ENCODE measurements at regions not wholly inside any gene's neighbourhood (a gene's known extent, or its start where the extent isn't known, plus 50 kb on each side); places are given as distances from the start of the nearest gene placed in this dataset.

GRCh38 chr9:108376140-108376539 lies 479.6 kb downstream of the ACTL7B start:
- Histone ChIP-seq H3K36me3 (no peaks in the 10 kb centered on the region), H3K4me1 (no peaks in the 10 kb centered on the region), H3K4me3 (no peak overlapping the region), H3K27ac (no peak overlapping the region), H3K9me3 (peaks cover 0 to 15% (median 4%) of the 10 kb centered on the region in 4 donors), H3K27me3 (no peaks in the 10 kb centered on the region)
- no peak for DNase-seq
- TF ChIP-seq EP300 (IDR thresholded peaks at IDR 0.05) (no peak), POLR2AphosphoS5 (IDR thresholded peaks at IDR 0.05) (no peak), POLR2A (IDR thresholded peaks at IDR 0.05) (no peak), CTCF (IDR thresholded peaks at IDR 0.05) (no peak)
- intact Hi-C loops (cut with DNase I; ENCODE audit: low total_unique reads), result no loop called here

DNA sequence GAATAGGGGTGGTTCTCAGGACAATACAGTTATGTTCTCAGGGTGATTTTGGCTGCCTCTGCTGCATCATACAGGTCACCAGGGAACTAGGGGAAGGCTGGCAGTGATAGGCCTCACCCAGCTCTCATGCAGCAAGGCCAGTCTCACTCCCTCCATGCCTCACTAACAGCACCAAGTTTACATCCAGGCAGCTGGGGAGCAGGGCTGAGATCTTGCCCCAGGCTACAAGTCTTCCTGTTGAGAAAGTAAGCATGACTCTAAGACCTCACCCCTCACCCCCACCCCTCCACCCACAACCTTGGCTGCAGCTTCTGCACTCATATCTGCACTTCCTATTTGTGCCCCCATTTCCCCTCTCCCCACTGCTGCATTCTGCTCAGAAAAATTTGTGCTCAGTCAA lies 481.2 kb downstream of the ACTL7B start:
- intact Hi-C loops (cut with DNase I; ENCODE audit: low total_unique reads), result no loop called here
- no peaks in the 10 kb centered on the region for H3K4me1 ChIP-seq
- H3K4me3 ChIP-seq, result no peak overlapping the region
- DNase-seq, result no peak
- peaks cover 0 to 15% (median 4%) of the 10 kb centered on the region in 4 donors for H3K9me3 ChIP-seq
- TF ChIP-seq POLR2AphosphoS5 (IDR thresholded peaks at IDR 0.05), result no peak
- H3K27ac ChIP-seq, result no peak overlapping the region
- no peaks in the 10 kb centered on the region for H3K36me3 ChIP-seq
- H3K27me3 ChIP-seq, result no peaks in the 10 kb centered on the region

GRCh38 chr9:108367188-108367587 lies 488.6 kb downstream of the ACTL7B start:
- no peak for DNase-seq
- Histone ChIP-seq H3K9me3 (no peaks in the 10 kb centered on the region), H3K27ac (no peak overlapping the region), H3K27me3 (no peaks in the 10 kb centered on the region), H3K4me1 (no peaks in the 10 kb centered on the region), H3K36me3 (no peaks in the 10 kb centered on the region), H3K4me3 (no peak overlapping the region)
- intact Hi-C loops (cut with DNase I; ENCODE audit: low total_unique reads), result no loop called here
- no peak for TF ChIP-seq POLR2AphosphoS5 (IDR thresholded peaks at IDR 0.05)
- TF ChIP-seq EP300 (IDR thresholded peaks at IDR 0.05), result no peak
- TF ChIP-seq POLR2A (IDR thresholded peaks at IDR 0.05), result no peak
- TF ChIP-seq CTCF (IDR thresholded peaks at IDR 0.05), result no peak

- no peaks in the 10 kb centered on the region for H3K4me1 ChIP-seq
- DNase-seq, result no peak
- no peak overlapping the region for H3K4me3 ChIP-seq
- TF ChIP-seq POLR2AphosphoS5 (IDR thresholded peaks at IDR 0.05) (no peak), EP300 (IDR thresholded peaks at IDR 0.05) (no peak), POLR2A (IDR thresholded peaks at IDR 0.05) (no peak), CTCF (IDR thresholded peaks at IDR 0.05) (no peak)
- H3K36me3 ChIP-seq, result no peaks in the 10 kb centered on the region
- H3K27me3 ChIP-seq, result no peaks in the 10 kb centered on the region
- H3K9me3 ChIP-seq, result no peaks in the 10 kb centered on the region
- 26 to 55% (median 33%) methylated on average over 1 of the region's 1 CpG for WGBS, 5 donors
- H3K27ac ChIP-seq, result no peak overlapping the region
- intact Hi-C loops (cut with DNase I; ENCODE audit: low total_unique reads), result no loop called here
Observed at GRCh38 chr9:108363311-108363710, 492.5 kb downstream of the ACTL7B start.

- H3K27me3 ChIP-seq, result no peaks in the 10 kb centered on the region
- intact Hi-C loops (cut with DNase I; ENCODE audit: low total_unique reads), result no loop called here
- no peak for DNase-seq
Observed at GRCh38 chr9:108360304-108360703, 495.5 kb downstream of the ACTL7B start.

More at GRCh38 chr9:108360304-108360703, 495.5 kb downstream of the ACTL7B start:
- 88 to 96% (median 93%) methylated on average over 3 of the region's 3 CpGs for WGBS, 5 donors
- TF ChIP-seq POLR2AphosphoS5 (IDR thresholded peaks at IDR 0.05), result no peak
- TF ChIP-seq EP300 (IDR thresholded peaks at IDR 0.05), result no peak
- TF ChIP-seq CTCF (IDR thresholded peaks at IDR 0.05), result no peak
- TF ChIP-seq POLR2A (IDR thresholded peaks at IDR 0.05), result no peak
- Histone ChIP-seq H3K36me3 (no peaks in the 10 kb centered on the region), H3K4me1 (no peaks in the 10 kb centered on the region), H3K9me3 (no peaks in the 10 kb centered on the region), H3K4me3 (no peak overlapping the region), H3K27ac (no peak overlapping the region)
